ENCODE measurements at regions not wholly inside any gene's neighbourhood (a gene's known extent, or its start where the extent isn't known, plus 50 kb on each side); places are given as distances from the start of the nearest gene placed in this dataset.

DNA sequence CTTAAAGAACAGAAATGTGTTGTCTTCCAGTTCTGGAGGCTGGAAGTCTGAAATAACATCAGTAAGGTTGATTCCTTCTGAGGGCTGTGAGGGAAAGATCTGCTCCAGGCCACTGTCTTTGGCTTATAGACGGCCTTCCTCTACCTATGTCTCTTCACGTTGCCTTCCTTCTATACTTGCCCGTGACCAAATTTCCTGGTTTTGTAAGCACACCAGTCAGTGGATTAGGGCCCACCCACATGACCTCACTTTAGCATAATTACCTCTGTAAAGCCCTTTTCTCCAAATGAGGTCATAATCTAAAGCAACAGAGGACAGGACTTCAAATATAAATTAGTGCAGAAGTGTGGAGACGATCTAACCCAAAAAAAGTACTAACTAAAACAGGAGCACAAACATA, 231.6 kb downstream of the NRIP1 start:
- no peaks in the 10 kb centered on the region for H3K4me1 ChIP-seq (ENCODE audit: low read depth, poor library complexity, severe bottlenecking)
- no peak overlapping the region for H3K27ac ChIP-seq
- H3K4me3 ChIP-seq (IDR thresholded peaks at IDR 0.05; ENCODE audit: insufficient read depth, low read depth, low read length), result no peak overlapping the region
- H3K36me3 ChIP-seq (ENCODE audit: insufficient read depth), result no peaks in the 10 kb centered on the region
- no peaks in the 10 kb centered on the region for H3K79me2 ChIP-seq (ENCODE audit: insufficient read depth, low read depth)
- H3K27me3 ChIP-seq (ENCODE audit: insufficient read depth, low read depth), result no peaks in the 10 kb centered on the region
- H2AFZ ChIP-seq (ENCODE audit: low read depth), result no peak overlapping the region
- H3K9ac ChIP-seq, result no peak overlapping the region
- H3K4me2 ChIP-seq, result no peak overlapping the region
- TF ChIP-seq, protein P1, sequence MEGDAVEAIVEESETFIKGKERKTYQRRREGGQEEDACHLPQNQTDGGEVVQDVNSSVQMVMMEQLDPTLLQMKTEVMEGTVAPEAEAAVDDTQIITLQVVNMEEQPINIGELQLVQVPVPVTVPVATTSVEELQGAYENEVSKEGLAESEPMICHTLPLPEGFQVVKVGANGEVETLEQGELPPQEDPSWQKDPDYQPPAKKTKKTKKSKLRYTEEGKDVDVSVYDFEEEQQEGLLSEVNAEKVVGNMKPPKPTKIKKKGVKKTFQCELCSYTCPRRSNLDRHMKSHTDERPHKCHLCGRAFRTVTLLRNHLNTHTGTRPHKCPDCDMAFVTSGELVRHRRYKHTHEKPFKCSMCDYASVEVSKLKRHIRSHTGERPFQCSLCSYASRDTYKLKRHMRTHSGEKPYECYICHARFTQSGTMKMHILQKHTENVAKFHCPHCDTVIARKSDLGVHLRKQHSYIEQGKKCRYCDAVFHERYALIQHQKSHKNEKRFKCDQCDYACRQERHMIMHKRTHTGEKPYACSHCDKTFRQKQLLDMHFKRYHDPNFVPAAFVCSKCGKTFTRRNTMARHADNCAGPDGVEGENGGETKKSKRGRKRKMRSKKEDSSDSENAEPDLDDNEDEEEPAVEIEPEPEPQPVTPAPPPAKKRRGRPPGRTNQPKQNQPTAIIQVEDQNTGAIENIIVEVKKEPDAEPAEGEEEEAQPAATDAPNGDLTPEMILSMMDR (conservative IDR thresholded peaks at IDR 0.05; ENCODE audit: low read depth, low read length), result no peak
- H4K20me1 ChIP-seq (ENCODE audit: insufficient read depth), result no peaks in the 10 kb centered on the region

DNA sequence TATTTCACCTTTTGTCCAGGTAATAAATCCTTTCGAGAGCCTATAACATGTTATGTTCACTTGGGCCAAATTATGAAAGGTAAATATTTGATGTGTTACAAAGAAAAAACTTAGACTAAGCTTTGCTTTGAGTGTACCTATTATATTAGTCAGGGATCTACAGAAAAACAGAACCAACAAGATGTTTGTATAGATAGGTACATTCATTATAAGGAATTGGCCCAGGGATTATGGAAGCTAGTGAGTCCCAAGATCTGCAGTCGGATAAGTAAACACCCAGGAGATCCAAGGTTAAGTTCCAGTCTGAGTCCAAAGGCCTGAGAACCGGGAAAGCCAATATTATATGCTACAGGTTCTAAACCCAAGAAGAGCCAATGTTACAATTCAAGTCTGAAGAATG, 234.5 kb downstream of the NRIP1 start:
- TF ChIP-seq, protein P1 (conservative IDR thresholded peaks at IDR 0.05; ENCODE audit: low read depth, low read length), result no peak
- no peaks in the 10 kb centered on the region for H3K27me3 ChIP-seq (ENCODE audit: insufficient read depth, low read depth)
- H4K20me1 ChIP-seq (ENCODE audit: insufficient read depth), result no peaks in the 10 kb centered on the region
- no peak overlapping the region for H3K27ac ChIP-seq
- peaks cover 17% of the 10 kb centered on the region for H3K4me1 ChIP-seq (ENCODE audit: low read depth, poor library complexity, severe bottlenecking)
- H3K9ac ChIP-seq, result no peak overlapping the region
- no peak overlapping the region for H3K4me2 ChIP-seq
- H3K79me2 ChIP-seq (ENCODE audit: insufficient read depth, low read depth), result no peaks in the 10 kb centered on the region
- H3K36me3 ChIP-seq (ENCODE audit: insufficient read depth), result no peaks in the 10 kb centered on the region
- no peak overlapping the region for H2AFZ ChIP-seq (ENCODE audit: low read depth)
- no peak overlapping the region for H3K4me3 ChIP-seq (IDR thresholded peaks at IDR 0.05; ENCODE audit: insufficient read depth, low read depth, low read length)

DNA sequence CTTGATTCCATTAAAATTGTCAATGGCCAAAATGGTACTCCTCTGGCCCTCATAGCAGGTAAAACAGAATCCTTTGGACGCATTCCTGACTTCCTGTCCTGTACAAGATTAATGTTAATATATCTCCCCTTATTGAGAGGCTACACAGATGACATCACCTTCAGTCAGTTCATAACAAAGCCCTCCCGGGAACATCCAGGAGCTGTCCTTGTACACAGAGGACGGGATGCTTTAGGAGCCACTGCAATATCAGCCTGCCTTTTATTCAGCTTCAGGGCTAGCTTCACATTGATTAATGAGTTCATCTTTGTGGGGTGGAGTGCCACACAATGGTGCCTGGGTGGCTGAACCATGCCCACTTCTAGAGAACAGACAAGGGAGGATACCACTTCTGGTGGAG, 235.1 kb downstream of the NRIP1 start:
- no peaks in the 10 kb centered on the region for H3K36me3 ChIP-seq (ENCODE audit: insufficient read depth)
- TF ChIP-seq, protein P1 (conservative IDR thresholded peaks at IDR 0.05; ENCODE audit: low read depth, low read length), result no peak

DNA sequence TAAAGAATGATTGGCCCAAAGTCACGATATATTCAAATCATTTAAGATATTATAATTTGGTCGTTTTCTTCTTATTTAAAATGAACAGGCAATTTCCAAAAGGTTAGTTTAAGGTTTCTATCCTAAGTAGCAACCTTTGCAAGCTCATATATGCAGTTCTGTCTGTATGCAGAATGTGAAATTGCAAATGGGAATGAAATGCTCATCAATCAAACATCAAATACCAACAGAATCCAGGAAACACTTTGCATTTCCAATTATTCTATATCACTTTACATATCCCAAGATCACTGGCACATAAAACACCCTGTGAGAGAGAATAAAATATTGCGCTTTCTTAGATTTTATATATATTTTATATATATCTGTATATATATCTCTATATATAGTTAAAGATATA, 237.3 kb downstream of the NRIP1 start:
- Histone ChIP-seq H3K4me2 (no peak overlapping the region), H3K27me3 (ENCODE audit: insufficient read depth, low read depth) (no peaks in the 10 kb centered on the region), H2AFZ (ENCODE audit: low read depth) (no peak overlapping the region), H3K4me3 (IDR thresholded peaks at IDR 0.05; ENCODE audit: insufficient read depth, low read depth, low read length) (no peak overlapping the region), H3K36me3 (ENCODE audit: insufficient read depth) (no peaks in the 10 kb centered on the region), H4K20me1 (ENCODE audit: insufficient read depth) (no peaks in the 10 kb centered on the region), H3K4me1 (ENCODE audit: low read depth, poor library complexity, severe bottlenecking) (peaks cover 27% of the 10 kb centered on the region), H3K27ac (no peak overlapping the region), H3K9ac (no peak overlapping the region), H3K79me2 (ENCODE audit: insufficient read depth, low read depth) (no peaks in the 10 kb centered on the region)
- TF ChIP-seq, protein P1 (conservative IDR thresholded peaks at IDR 0.05; ENCODE audit: low read depth, low read length), result no peak

More for the DNA sequence above, 235.1 kb downstream of the NRIP1 start:
- no peaks in the 10 kb centered on the region for H4K20me1 ChIP-seq (ENCODE audit: insufficient read depth)
- no peak overlapping the region for H3K27ac ChIP-seq
- no peaks in the 10 kb centered on the region for H3K27me3 ChIP-seq (ENCODE audit: insufficient read depth, low read depth)
- no peak overlapping the region for H2AFZ ChIP-seq (ENCODE audit: low read depth)
- peaks cover 17% of the 10 kb centered on the region for H3K4me1 ChIP-seq (ENCODE audit: low read depth, poor library complexity, severe bottlenecking)
- H3K4me3 ChIP-seq (IDR thresholded peaks at IDR 0.05; ENCODE audit: insufficient read depth, low read depth, low read length), result no peak overlapping the region
- no peaks in the 10 kb centered on the region for H3K79me2 ChIP-seq (ENCODE audit: insufficient read depth, low read depth)
- H3K9ac ChIP-seq, result no peak overlapping the region
- no peak overlapping the region for H3K4me2 ChIP-seq
